Stimulated activated CD4-positive, alpha-beta T cell treated with anti-CD3 and anti-CD28 coated beads, Interleukin-2, amount 100 ng/mL, for 48 hours (primary cell): ENCODE measurements at regions not wholly inside any gene's neighbourhood (a gene's known extent, or its start where the extent isn't known, plus 50 kb on each side); places are given as distances from the start of the nearest gene placed in this dataset.
"Not testable (repeated sequence)": the region's sequence is repeated elsewhere in the genome, so short reads cannot be mapped to it uniquely, and the experiment has no call there.

Source experiments
- DNase-seq, 2 donors: peaks; one replicate each; pipeline ENCODE4 v3.0.0-alpha.2; 2020

GRCh38 chr1:43039228-43040055 lies 80.8 kb upstream of the SLC2A1 start:
- DNase-seq: no peak

GRCh38 chr1:43038232-43038935 lies 79.7 kb upstream of the SLC2A1 start:
- DNase-seq: no peak

GRCh38 chr1:43037466-43037865 lies 78.8 kb upstream of the SLC2A1 start:
- no peak for DNase-seq

GRCh38 chr1:43036932-43037331 lies 78.3 kb upstream of the SLC2A1 start:
- DNase-seq: no peak

- no peak for DNase-seq
These were observed 77.4 kb upstream of the SLC2A1 start for GRCh38 chr1:43035821-43036741.

- DNase-seq: no peak
These were observed 76.1 kb upstream of the SLC2A1 start for GRCh38 chr1:43034778-43035177.

GRCh38 chr1:43034195-43034658 lies 75.6 kb upstream of the SLC2A1 start:
- DNase-seq: no peak

GRCh38 chr1:43031316-43032203 lies 72.9 kb upstream of the SLC2A1 start:
- DNase-seq: no peak

- DNase-seq: no peak
These were observed 66.2 kb upstream of the SLC2A1 start for GRCh38 chr1:43024905-43025304.

- no peak for DNase-seq
These were observed 63.1 kb upstream of the SLC2A1 start for GRCh38 chr1:43021547-43022474.

GRCh38 chr1:43019226-43019625 lies 60.6 kb upstream of the SLC2A1 start:
- no peak for DNase-seq

GRCh38 chr1:43018121-43018520 lies 59.5 kb upstream of the SLC2A1 start:
- no peak for DNase-seq

- no peak for DNase-seq
These were observed 56.6 kb upstream of the SLC2A1 start for GRCh38 chr1:43015269-43015668.

- not testable (repeated sequence) for DNase-seq
These were observed 55.9 kb upstream of the SLC2A1 start for GRCh38 chr1:43014579-43014978.

GRCh38 chr1:43011020-43011419 lies 52.4 kb upstream of the SLC2A1 start:
- no peak for DNase-seq

- DNase-seq: no peak
These were observed 50.6 kb upstream of the SLC2A1 start for GRCh38 chr1:43009274-43009673.

GRCh38 chr1:43008115-43009060 lies 49.7 kb upstream of the SLC2A1 start:
- no peak for DNase-seq
